RWPE1 (cell line): ENCODE measurements at regions not wholly inside any gene's neighbourhood (a gene's known extent, or its start where the extent isn't known, plus 50 kb on each side); places are given as distances from the start of the nearest gene placed in this dataset.
"Not testable (repeated sequence)": the region's sequence is repeated elsewhere in the genome, so short reads cannot be mapped to it uniquely, and the experiment has no call there.

Source experiments
- CTCF ChIA-PET: fragments of 350-600 bp; sonication (Branson Sonifier 250); formaldehyde crosslinking; extraction: SDS; loops from one replicate; lab custom pipeline; 2021; lab: Yijun Ruan, JAX
- POLR2A ChIA-PET: fragments of 400-600 bp; formaldehyde crosslinking; extraction: SDS; loops from one replicate; lab custom pipeline; 2020; ENCODE audit warnings: antibody characterized with exemption; ENCODE audit not compliant: low non-redundant PET; lab: Yijun Ruan, JAX
- DNase-seq: peaks from one replicate; pipeline ENCODE4 v3.0.0; 2012; ENCODE audit warnings: low spot score
- H3K27ac ChIP-seq: fragments of 450-650 bp; 2 replicates; pipeline ENCODE4 v1.5.1; 2017
- TF ChIP-seq, protein P1 (sequence below): fragments of 450-650 bp; conservative IDR thresholded peaks from 2 replicates; pipeline ENCODE4 v1.5.1; 2017; ENCODE audit warnings: low read depth, mild to moderate bottlenecking

DNA sequence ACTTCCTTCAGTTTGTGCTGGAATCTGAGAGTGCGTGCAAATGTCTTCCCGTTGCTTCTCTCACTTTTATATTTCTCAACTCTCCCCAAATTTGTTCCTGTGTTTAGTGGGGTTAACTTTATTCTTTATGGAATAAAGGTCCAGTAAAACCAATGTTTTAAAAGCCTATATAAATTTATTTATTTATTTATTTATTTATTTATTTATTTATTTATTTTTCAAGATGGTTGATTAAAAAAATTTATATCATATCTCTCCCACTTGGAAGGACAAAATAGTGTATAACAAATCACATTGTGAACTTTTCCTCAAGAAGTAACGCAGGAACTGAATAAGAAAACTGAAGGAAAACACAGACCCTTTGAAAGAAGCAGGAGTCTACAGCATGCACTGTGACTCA is 95.3 kb upstream of the ITM2A start:
- TF ChIP-seq, protein P1, sequence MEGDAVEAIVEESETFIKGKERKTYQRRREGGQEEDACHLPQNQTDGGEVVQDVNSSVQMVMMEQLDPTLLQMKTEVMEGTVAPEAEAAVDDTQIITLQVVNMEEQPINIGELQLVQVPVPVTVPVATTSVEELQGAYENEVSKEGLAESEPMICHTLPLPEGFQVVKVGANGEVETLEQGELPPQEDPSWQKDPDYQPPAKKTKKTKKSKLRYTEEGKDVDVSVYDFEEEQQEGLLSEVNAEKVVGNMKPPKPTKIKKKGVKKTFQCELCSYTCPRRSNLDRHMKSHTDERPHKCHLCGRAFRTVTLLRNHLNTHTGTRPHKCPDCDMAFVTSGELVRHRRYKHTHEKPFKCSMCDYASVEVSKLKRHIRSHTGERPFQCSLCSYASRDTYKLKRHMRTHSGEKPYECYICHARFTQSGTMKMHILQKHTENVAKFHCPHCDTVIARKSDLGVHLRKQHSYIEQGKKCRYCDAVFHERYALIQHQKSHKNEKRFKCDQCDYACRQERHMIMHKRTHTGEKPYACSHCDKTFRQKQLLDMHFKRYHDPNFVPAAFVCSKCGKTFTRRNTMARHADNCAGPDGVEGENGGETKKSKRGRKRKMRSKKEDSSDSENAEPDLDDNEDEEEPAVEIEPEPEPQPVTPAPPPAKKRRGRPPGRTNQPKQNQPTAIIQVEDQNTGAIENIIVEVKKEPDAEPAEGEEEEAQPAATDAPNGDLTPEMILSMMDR = no peak
- no peak for DNase-seq
- H3K27ac ChIP-seq = no peak overlapping the region
- ChIA-PET POLR2A (no interaction called here), CTCF (no interaction called here)

DNA sequence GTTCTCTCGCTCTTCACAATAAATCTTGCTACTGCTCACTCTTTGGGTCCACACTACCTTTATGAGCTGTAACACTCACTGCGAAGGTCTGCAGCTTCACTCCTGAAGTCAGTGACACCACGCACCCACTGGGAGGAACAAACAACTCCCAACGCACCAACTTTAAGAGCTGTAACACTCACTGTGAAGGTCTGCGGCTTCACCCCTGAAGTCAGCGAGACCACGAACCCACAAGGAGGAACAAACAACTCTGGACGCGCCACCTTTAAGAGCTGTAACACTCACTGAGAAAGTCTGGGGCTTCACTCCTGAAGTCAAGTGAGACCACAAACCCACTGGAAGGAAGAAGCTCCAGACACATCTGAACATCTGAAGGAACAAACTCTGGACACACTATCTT is 89.5 kb upstream of the ITM2A start:
- POLR2A ChIA-PET, DNase-seq, H3K27ac ChIP-seq, CTCF ChIA-PET: not testable (repeated sequence)

DNA sequence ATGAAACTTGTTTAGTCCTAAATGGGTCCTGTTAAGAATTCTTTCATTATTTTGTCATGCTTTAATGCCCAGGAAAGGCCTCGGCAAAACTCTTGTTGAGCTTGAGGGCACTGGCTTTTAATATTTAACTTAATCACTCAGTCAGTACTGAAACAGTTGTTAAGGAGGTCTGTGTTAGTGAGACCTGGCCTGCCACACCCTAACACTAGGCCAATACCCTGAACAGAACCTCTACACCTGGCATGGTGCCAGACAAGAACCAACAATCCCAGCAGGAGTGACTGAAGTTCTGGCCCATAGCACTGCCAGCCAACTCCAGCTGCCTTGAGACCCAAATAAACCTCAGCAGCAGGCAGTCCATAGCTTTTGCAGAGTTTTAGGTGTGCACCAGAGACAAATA is 85.7 kb upstream of the ITM2A start:
- CTCF ChIA-PET = no interaction called here
- no peak overlapping the region for H3K27ac ChIP-seq
- TF ChIP-seq, protein P1 = no peak
- no peak for DNase-seq
- POLR2A ChIA-PET = no interaction called here

DNA sequence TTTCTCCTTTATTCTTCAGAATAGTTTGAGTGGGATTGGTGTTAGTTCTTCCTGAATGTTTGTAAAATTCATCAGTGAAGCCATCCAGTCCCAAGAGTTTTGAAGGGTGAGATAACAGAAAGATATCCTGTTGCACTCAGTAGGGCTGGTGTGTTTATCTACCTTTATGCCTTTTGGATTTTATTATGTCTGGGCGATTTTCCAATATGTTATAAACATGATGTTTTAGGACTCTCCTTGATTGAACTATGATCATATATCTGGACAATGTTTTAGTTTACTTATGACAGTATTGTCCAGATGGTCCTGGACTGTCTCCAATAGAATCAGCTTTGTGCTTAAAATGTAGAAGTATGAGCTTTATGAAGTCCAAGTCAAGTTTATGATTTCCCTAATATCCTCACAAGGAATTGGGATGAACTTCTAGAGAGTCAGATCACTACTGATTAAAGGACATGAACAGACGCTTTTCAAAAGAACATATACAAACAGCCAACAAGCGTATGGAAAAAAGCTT is 77.6 kb upstream of the ITM2A start:
- TF ChIP-seq, protein P1 = no peak
- no peak for DNase-seq
- ChIA-PET POLR2A (no interaction called here), CTCF (no interaction called here)
- no peak overlapping the region for H3K27ac ChIP-seq

DNA sequence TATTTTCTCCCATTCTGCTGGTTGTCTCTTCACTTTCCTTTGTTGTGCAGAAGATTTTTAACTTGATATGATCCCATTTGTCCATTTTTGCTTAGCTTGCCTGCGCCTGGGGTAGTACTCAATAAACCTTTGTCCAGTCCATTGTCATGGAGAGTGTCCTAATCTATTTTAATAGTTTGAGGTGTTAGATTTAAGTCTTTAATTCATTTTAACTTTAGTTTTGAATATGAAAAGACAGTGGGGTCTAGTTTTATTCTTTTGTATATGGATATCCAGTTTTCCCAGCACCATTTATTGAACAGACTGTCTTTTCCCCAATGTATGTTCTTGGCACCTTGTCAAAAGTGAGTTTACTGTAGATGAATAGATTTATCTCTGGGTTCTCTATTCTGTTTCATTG is 76.0 kb upstream of the ITM2A start:
- no peak for DNase-seq
- TF ChIP-seq, protein P1 = no peak
- ChIA-PET CTCF (no interaction called here), POLR2A (no interaction called here)
- no peak overlapping the region for H3K27ac ChIP-seq

DNA sequence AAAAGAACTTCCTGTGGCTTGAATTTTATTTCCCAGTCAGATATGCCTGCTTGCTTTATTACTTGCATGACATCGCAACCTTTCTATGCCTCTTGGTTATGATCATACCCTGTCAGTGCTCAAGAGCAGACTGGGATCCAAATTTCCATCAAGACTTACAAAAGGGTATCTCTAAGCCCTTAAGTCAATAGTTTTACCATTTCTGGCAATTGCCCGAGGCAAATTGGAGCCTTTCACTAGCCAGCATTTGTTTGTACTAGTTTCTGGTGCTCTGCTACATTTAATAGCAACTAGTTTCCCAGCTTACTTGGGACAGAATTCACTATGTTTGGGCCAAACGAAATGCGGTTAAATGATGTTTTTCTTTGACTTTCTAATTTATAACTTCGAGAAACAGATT is 73.2 kb upstream of the ITM2A start:
- ChIA-PET POLR2A (no interaction called here), CTCF (no interaction called here)
- no peak overlapping the region for H3K27ac ChIP-seq
- DNase-seq = no peak
- TF ChIP-seq, protein P1 = no peak
